Breast epithelium (tissue), 3 donors: ENCODE measurements at regions not wholly inside any gene's neighbourhood (a gene's known extent, or its start where the extent isn't known, plus 50 kb on each side); places are given as distances from the start of the nearest gene placed in this dataset.

Experiments
- CTCF ChIP-seq, 3 donors: fragments of 450-650 bp; IDR thresholded peaks; one replicate each; pipeline ENCODE4 v1.5.1; 2016 to 2017; ENCODE audit warnings: antibody characterized with exemption in 3 of 3, mild to moderate bottlenecking in 3 of 3, moderate library complexity in 3 of 3
- POLR2A ChIP-seq: fragments of 450-650 bp; IDR thresholded peaks from one replicate; pipeline ENCODE4 v1.6.1; 2016; ENCODE audit warnings: antibody characterized with exemption, mild to moderate bottlenecking, moderate library complexity
- POLR2AphosphoS5 ChIP-seq, 3 donors: sonication (generic); formaldehyde crosslinking; IDR thresholded peaks; one replicate each; pipeline ENCODE4 v1.6.1; 2017; ENCODE audit warnings: antibody characterized with exemption in 3 of 3

GRCh38 chr1:58005212-58005611 lies 541.3 kb downstream of the OMA1 start:
- TF ChIP-seq CTCF (IDR thresholded peaks at IDR 0.05) (no peak), POLR2AphosphoS5 (IDR thresholded peaks at IDR 0.05) (no peak), POLR2A (no peak)
